ENCODE measurements at regions not wholly inside any gene's neighbourhood (a gene's known extent, or its start where the extent isn't known, plus 50 kb on each side); places are given as distances from the start of the nearest gene placed in this dataset.

GRCh38 chr2:136310797-136311603, 193.1 kb upstream of the CXCR4 start:
- Histone ChIP-seq H3K4me3 (ENCODE audit: low read depth, low read length) (no peak overlapping the region), H3K9me3 (ENCODE audit: control insufficient read depth, insufficient read depth, low read depth, low read length) (no peaks in the 10 kb centered on the region), H3K36me3 (ENCODE audit: control insufficient read depth in 2 of 2, insufficient read depth in 1 of 2, low read length in 2 of 2) (no peaks in the 10 kb centered on the region), H3K4me1 (ENCODE audit: control insufficient read depth, insufficient read depth, low read length) (no peaks in the 10 kb centered on the region), H3K27ac (ENCODE audit: extremely low read depth, low read depth, low read length) (no peak overlapping the region)
- CTCF ChIA-PET, result interaction anchor here (0.6 to 0.7 kb wide), 2 partner anchors 69 to 397 kb away, joined by 3 read pairs; no protein-coding TSS in a partner anchor
- TF ChIP-seq ZSCAN23 (tag by site-specific recombination; IDR thresholded peaks at IDR 0.05), result no peak
- no peak for TF ChIP-seq SP7 (tag by site-specific recombination; IDR thresholded peaks at IDR 0.05)
- no peak for TF ChIP-seq PBX3 (CRISPR knock-in tag; IDR thresholded peaks at IDR 0.05)
- no peak for TF ChIP-seq ZNF518A (tag by site-specific recombination; conservative IDR thresholded peaks at IDR 0.05; ENCODE audit: low read depth)
- no peak for TF ChIP-seq ZNF747 (tag by site-specific recombination; IDR thresholded peaks at IDR 0.05)
- TF ChIP-seq ZNF660 (tag by site-specific recombination; IDR thresholded peaks at IDR 0.05), result no peak
- TF ChIP-seq RBAK (tag by site-specific recombination; IDR thresholded peaks at IDR 0.05), result no peak
- TF ChIP-seq ZNF792 (tag by site-specific recombination; IDR thresholded peaks at IDR 0.05), result no peak
- no peak for TF ChIP-seq ZNF596 (tag by site-specific recombination; IDR thresholded peaks at IDR 0.05)
- no peak for TF ChIP-seq ZSCAN16 (tag by site-specific recombination; IDR thresholded peaks at IDR 0.05)
- no peak for TF ChIP-seq ZNF23 (tag by site-specific recombination; IDR thresholded peaks at IDR 0.05; ENCODE audit: borderline replicate concordance)
- no peak for TF ChIP-seq ZNF155 (tag by site-specific recombination; IDR thresholded peaks at IDR 0.05)
- TF ChIP-seq KLF8 (tag by site-specific recombination; IDR thresholded peaks at IDR 0.05), result no peak
- TF ChIP-seq SCRT1 (tag by site-specific recombination; IDR thresholded peaks at IDR 0.05; ENCODE audit: borderline replicate concordance), result no peak
- no peak for TF ChIP-seq ZNF544 (tag by site-specific recombination; IDR thresholded peaks at IDR 0.05)
- TF ChIP-seq ZNF513 (tag by site-specific recombination; IDR thresholded peaks at IDR 0.05), result no peak
- no peak for TF ChIP-seq ZNF548 (tag by site-specific recombination; IDR thresholded peaks at IDR 0.05)
- TF ChIP-seq ZNF280D (tag by site-specific recombination; IDR thresholded peaks at IDR 0.05), result no peak
- no peak for TF ChIP-seq GLI4 (tag by site-specific recombination; IDR thresholded peaks at IDR 0.05)
- TF ChIP-seq ZNF654 (tag by site-specific recombination; IDR thresholded peaks at IDR 0.05; ENCODE audit: low read depth), result no peak
- POLR2A ChIA-PET, result no interaction called here
